NCI-H2227 (cell line): ENCODE measurements at regions not wholly inside any gene's neighbourhood (a gene's known extent, or its start where the extent isn't known, plus 50 kb on each side); places are given as distances from the start of the nearest gene placed in this dataset.

Experiments used
- DNase-seq: peaks from one replicate; lab custom pipeline; 2025; ENCODE audit not compliant: unreplicated experiment; lab: John Stamatoyannopoulos, UW

- DNase-seq = no peak
Observed at GRCh38 chr19:30718707-30719106, 346.5 kb downstream of the ZNF536 start.

GRCh38 chr19:30718014-30718413 is 345.8 kb downstream of the ZNF536 start:
- DNase-seq = no peak

GRCh38 chr19:30717381-30717780 is 345.2 kb downstream of the ZNF536 start:
- DNase-seq = no peak

DNA sequence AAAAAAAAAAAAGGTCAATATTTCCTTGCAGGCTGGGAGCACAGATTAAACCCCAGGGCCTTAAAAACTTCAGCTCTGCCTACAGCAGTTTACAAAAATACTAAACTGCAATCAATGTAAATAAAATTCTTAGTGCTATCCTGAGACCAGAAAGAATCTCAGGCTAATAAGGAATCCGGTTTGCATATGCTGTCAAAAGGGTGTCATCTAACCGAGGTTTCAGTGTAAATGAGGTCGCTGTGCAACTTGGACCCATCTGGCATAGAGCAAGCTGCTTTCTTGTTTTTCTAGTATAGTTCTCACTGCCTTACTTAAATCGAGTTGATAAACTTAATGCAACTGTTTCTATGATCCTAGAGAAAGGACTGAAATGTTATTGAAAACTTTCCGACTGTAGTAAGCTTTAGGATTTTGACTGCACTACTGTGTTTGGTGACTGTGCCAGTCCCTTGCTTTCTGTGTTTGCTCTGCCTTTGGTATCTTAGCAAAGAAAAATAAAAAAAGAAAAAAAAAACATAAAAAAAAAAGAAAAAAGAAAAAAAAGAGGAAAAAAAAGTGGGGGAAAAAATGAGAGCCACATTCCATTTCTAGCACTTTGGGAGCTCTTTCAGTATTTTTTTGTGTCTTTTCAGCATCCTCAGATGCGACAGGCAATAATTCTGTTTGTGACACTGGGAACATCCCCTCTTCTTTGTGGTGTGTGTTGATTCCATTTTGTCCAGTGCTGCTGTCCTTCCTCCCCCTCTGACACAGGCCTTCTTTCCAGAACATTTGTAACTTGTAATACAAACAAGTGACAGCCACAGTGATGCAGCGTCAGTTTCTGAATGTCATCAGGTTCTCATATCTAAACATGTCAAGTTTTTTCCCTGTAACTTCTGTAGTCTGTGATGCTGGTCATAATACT is 340.5 kb downstream of the ZNF536 start:
- DNase-seq = no peak

- no peak for DNase-seq
Observed at GRCh38 chr19:30711826-30712225, 339.6 kb downstream of the ZNF536 start.

GRCh38 chr19:30711296-30711695 is 339.1 kb downstream of the ZNF536 start:
- no peak for DNase-seq

DNA sequence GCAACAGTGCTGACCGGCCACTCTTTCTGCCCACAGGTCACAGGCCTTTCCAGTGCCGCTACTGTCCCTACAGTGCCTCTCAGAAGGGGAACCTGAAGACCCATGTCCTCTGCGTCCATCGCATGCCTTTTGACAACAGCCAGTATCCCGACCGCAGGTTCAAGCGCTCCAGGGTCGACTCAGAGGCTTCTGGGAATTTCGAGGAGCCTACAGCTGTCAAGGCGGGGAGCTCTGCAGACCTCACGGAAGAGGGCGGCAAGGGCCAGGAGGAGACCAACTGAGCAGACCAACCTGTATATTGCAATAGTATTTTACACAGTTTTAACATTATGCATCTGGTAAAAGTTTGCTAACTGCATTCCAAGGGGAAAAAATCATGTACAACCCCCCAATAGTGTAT is 338.5 kb downstream of the ZNF536 start:
- DNase-seq = no peak

GRCh38 chr19:30708416-30709178 is 336.4 kb downstream of the ZNF536 start:
- no peak for DNase-seq

- no peak for DNase-seq
Observed at GRCh38 chr19:30704771-30705330, 332.7 kb downstream of the ZNF536 start.

- no peak for DNase-seq
Observed at GRCh38 chr19:30703645-30704044, 331.5 kb downstream of the ZNF536 start.

- no peak for DNase-seq
Observed at GRCh38 chr19:30701178-30701577, 329.0 kb downstream of the ZNF536 start.

DNA sequence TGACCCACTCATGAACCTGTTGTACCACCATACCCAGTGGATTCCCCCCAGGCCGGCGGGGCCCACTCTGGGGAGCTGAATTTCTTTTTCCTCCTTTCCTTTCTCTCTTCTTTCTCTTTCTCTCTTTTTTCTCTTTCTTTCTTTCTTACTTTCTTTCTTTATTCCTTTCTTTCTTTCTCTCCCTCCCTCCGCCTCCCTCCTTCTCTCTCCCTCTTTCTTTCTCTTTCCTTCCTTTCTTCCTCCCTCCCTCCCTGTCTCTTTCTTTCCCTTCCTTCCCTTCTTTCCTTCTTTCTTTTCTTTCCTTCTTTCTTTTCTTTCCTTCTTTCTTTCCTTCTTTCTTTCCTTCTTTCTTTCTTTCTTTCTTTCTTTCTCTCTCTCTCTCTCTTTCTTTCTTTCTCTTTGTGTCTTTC is 327.7 kb downstream of the ZNF536 start:
- DNase-seq = no peak

GRCh38 chr19:30696514-30696913 is 324.3 kb downstream of the ZNF536 start:
- peak; percentile 54 for DNase-seq

DNA sequence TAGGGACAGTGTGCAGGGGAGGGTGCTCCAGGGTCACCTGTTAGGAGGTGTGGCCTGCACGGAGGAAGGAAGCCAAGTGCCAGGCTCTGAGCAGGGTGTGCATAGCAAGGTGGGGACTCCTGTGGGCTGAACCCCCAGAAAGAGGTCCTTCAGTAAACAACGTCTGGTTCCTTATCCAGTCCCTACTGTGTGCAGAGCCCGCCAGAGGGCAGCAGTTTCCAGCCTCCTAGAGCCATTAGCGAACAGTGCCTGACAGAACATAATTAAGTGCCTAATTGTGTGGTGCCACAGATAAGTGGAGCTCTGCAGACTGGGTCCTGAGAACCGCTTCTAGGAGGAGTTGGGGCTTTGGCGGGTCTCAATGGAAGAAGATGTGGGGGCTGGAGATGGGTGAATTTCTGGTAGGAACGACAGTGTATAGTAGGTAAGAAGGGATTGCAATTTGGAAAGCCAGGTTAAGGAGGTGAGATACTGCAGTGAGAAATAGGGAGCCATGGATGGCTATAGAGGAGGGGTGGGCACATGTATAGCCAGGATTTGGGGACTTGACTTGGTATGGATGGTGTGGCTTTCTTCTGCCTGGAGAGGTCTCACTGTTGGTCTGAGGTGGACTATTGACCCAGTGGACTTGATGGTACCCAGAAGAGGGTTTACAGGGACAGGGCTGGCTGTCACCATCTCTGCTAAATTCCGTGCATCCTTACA is 323.1 kb downstream of the ZNF536 start:
- DNase-seq = no peak

DNA sequence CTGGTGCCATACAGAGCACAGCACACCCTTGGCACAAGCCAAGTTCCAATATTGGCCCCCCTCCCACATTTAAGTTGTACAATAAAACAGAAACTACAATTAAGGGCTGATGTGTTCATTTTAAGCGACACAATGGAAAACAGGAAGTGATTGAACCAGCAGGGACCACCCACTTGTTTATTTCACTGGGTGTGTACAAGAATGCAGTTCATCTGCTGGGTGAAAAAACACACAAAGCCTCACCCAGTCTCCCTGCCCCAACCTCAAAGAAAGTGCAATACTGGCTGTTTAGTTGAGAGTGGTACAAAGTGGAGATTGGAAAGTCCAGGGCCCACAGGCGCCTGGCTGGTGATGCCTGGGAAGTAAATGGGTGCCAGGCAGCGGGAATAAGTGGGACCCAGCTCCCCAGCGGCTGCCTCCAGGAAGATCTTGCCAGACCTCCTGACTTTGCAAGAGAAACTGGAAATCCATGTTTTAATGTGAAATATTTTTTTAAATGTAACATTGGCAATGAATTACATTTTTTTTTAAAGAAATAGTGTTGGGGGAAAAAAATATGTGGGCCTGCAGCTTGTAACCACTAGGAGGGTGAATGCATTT is 322.1 kb downstream of the ZNF536 start:
- no peak for DNase-seq

DNA sequence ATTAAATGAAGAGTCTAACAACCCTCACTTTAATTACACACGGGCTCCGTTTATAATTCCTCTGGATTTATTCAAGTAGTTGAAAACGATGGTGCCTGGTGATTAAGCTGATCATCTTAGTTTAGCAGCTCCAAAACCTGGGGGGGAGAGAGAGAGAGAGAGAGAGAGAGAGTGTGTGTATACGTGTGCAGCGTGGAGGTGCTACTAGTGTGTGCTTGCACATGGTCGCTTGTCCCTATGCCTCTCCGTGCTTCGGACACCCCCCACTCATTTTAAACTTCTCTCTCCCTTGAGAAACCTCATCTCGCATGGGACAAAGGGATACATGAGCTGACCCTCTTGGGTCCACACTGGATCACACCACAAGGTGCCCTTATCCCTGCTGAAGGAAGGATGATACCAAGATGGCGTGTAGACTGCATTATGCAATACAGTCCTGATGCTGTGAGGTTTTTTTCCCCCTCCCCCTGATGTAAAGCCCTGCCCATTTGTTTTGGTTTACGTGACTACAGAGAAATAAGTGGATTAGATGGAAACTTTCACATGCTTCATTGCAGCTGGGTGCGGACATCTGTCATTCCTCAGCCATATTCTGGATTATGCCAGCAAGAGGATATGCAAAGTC is 320.8 kb downstream of the ZNF536 start:
- no peak for DNase-seq

- DNase-seq = no peak
Observed at GRCh38 chr19:30692181-30692811, 320.1 kb downstream of the ZNF536 start.

DNA sequence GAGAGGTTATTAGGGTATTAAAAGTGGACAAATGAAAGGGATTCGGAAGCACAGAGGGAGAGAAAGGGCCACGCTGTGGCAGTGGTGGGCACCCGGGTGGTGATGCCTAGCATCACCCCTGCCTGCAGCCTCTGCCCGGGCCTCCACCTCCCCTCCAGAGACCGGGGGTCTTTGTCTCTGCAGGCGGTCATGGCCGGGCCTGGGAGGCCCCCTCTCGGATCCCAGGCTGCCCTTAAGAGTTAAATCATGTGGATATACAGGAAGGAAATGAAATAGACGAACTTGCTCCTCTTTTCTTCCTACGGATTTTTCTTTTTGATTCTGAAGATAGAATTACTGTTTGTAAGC is 319.6 kb downstream of the ZNF536 start:
- no peak for DNase-seq

- no peak for DNase-seq
Observed at GRCh38 chr19:30690935-30691818, 319.0 kb downstream of the ZNF536 start.
